Endothelial cell (in vitro differentiated cells): ENCODE measurements at regions not wholly inside any gene's neighbourhood (a gene's known extent, or its start where the extent isn't known, plus 50 kb on each side); places are given as distances from the start of the nearest gene placed in this dataset.

Source experiments
- DNase-seq: peaks from one replicate; pipeline ENCODE4 v3.0.0; 2021; ENCODE audit warnings: low spot score
- H3K27ac Mint-ChIP-seq: one replicate; pipeline ENCODE4 v1.8.0; 2021; ENCODE audit warnings: mixed read lengths, inconsistent platforms; ENCODE audit not compliant: unreplicated experiment
- H3K27me3 Mint-ChIP-seq: one replicate; pipeline ENCODE4 v1.8.0; 2021; ENCODE audit warnings: mild to moderate bottlenecking, moderate library complexity, mixed read lengths, inconsistent platforms; ENCODE audit not compliant: unreplicated experiment
- H3K36me3 Mint-ChIP-seq: one replicate; pipeline ENCODE4 v1.8.0; 2021; ENCODE audit warnings: mild to moderate bottlenecking, low read depth, mixed read lengths, inconsistent platforms; ENCODE audit not compliant: unreplicated experiment
- H3K4me1 Mint-ChIP-seq: one replicate; pipeline ENCODE4 v1.8.0; 2021; ENCODE audit warnings: mild to moderate bottlenecking, mixed read lengths, inconsistent platforms; ENCODE audit not compliant: unreplicated experiment
- H3K4me3 Mint-ChIP-seq: one replicate; pipeline ENCODE4 v1.8.0; 2021; ENCODE audit warnings: mild to moderate bottlenecking, mixed read lengths, inconsistent platforms; ENCODE audit not compliant: unreplicated experiment
- H3K9me3 Mint-ChIP-seq: one replicate; pipeline ENCODE4 v1.8.0; 2021; ENCODE audit warnings: mixed read lengths, inconsistent platforms; ENCODE audit not compliant: unreplicated experiment
- TF ChIP-seq, protein P1 (sequence below): fragments of 200-600 bp; sonication (generic); IDR thresholded peaks from one replicate; pipeline ENCODE4 v1.5.0; 2021; ENCODE audit warnings: antibody characterized with exemption; ENCODE audit not compliant: unreplicated experiment

GRCh38 chr10:88114368-88114767 lies 250.9 kb downstream of the PTEN start:
- TF ChIP-seq, protein P1, sequence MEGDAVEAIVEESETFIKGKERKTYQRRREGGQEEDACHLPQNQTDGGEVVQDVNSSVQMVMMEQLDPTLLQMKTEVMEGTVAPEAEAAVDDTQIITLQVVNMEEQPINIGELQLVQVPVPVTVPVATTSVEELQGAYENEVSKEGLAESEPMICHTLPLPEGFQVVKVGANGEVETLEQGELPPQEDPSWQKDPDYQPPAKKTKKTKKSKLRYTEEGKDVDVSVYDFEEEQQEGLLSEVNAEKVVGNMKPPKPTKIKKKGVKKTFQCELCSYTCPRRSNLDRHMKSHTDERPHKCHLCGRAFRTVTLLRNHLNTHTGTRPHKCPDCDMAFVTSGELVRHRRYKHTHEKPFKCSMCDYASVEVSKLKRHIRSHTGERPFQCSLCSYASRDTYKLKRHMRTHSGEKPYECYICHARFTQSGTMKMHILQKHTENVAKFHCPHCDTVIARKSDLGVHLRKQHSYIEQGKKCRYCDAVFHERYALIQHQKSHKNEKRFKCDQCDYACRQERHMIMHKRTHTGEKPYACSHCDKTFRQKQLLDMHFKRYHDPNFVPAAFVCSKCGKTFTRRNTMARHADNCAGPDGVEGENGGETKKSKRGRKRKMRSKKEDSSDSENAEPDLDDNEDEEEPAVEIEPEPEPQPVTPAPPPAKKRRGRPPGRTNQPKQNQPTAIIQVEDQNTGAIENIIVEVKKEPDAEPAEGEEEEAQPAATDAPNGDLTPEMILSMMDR: peak; percentile 40
- Mint-ChIP-seq H3K4me3 (no peak overlapping the region), H3K9me3 (no peaks in the 10 kb centered on the region), H3K27ac (no peak overlapping the region), H3K27me3 (no peaks in the 10 kb centered on the region), H3K36me3 (no peaks in the 10 kb centered on the region), H3K4me1 (peaks cover 4% of the 10 kb centered on the region)
- DNase-seq: peak; percentile 26

GRCh38 chr10:88115407-88115806 lies 252.0 kb downstream of the PTEN start:
- no peaks in the 10 kb centered on the region for H3K27me3 Mint-ChIP-seq
- TF ChIP-seq, protein P1: no peak
- no peaks in the 10 kb centered on the region for H3K9me3 Mint-ChIP-seq
- no peak overlapping the region for H3K27ac Mint-ChIP-seq
- no peak for DNase-seq
- peaks cover 4% of the 10 kb centered on the region for H3K4me1 Mint-ChIP-seq
- no peak overlapping the region for H3K4me3 Mint-ChIP-seq
- no peaks in the 10 kb centered on the region for H3K36me3 Mint-ChIP-seq

GRCh38 chr10:88115968-88116367 lies 252.5 kb downstream of the PTEN start:
- Mint-ChIP-seq H3K27ac (no peak overlapping the region), H3K4me3 (no peak overlapping the region)
- TF ChIP-seq, protein P1: no peak

GRCh38 chr10:88116481-88116880 lies 253.1 kb downstream of the PTEN start:
- Mint-ChIP-seq H3K27me3 (peaks cover 3% of the 10 kb centered on the region), H3K9me3 (no peaks in the 10 kb centered on the region), H3K4me1 (peaks cover 4% of the 10 kb centered on the region), H3K27ac (no peak overlapping the region), H3K4me3 (no peak overlapping the region), H3K36me3 (no peaks in the 10 kb centered on the region)
- DNase-seq: no peak
- TF ChIP-seq, protein P1: no peak

More at GRCh38 chr10:88115968-88116367, 252.5 kb downstream of the PTEN start:
- Mint-ChIP-seq H3K4me1 (peaks cover 4% of the 10 kb centered on the region), H3K9me3 (no peaks in the 10 kb centered on the region), H3K27me3 (peaks cover 3% of the 10 kb centered on the region), H3K36me3 (no peaks in the 10 kb centered on the region)
- DNase-seq: no peak

GRCh38 chr10:88116971-88117626 lies 253.7 kb downstream of the PTEN start:
- Mint-ChIP-seq H3K4me3 (no peak overlapping the region), H3K27ac (no peak overlapping the region), H3K36me3 (no peaks in the 10 kb centered on the region), H3K27me3 (peaks cover 3% of the 10 kb centered on the region), H3K9me3 (no peaks in the 10 kb centered on the region), H3K4me1 (peaks cover 4% of the 10 kb centered on the region)
- TF ChIP-seq, protein P1: no peak
- no peak for DNase-seq
